ENCODE measurements at regions not wholly inside any gene's neighbourhood (a gene's known extent, or its start where the extent isn't known, plus 50 kb on each side); places are given as distances from the start of the nearest gene placed in this dataset.

- in situ Hi-C loops (cut with MboI; ENCODE audit: low pct_unique_long_range_greater_than_20kb in 2 of 9, low sequenced_read_pairs in 9 of 9, unreplicated experiment in 9 of 9) = no loop called here
Measured at GRCh38 chr5:160925281-160925680, 73.3 kb upstream of the ATP10B start.

GRCh38 chr5:160923936-160924710 lies 72.1 kb upstream of the ATP10B start:
- H3K4me3 ChIP-seq = no peak overlapping the region
- WGBS, 10 experiments = 17 to 90% (median 77%) methylated on average over 1 to 5 of the region's 6 CpGs; no CpG with 5 or more reads in 2 of the 10 experiments
- no peak overlapping the region for H3K27ac ChIP-seq
- H3K4me1 ChIP-seq (replicated peaks in 1 of 2) = peaks cover 0 to 13% of the 10 kb centered on the region in 2 donors
- ATAC-seq (replicated peaks in 6 of 8) = peak in 3 of 8 experiments; percentile 25 to 76 (median 31)
- in situ Hi-C loops (cut with MboI; ENCODE audit: low pct_unique_long_range_greater_than_20kb in 2 of 9, low sequenced_read_pairs in 9 of 9, unreplicated experiment in 9 of 9) = no loop called here

More at GRCh38 chr5:160925281-160925680, 73.3 kb upstream of the ATP10B start:
- Histone ChIP-seq H3K27ac (no peak overlapping the region), H3K4me1 (replicated peaks in 1 of 2) (peaks cover 0 to 15% of the 10 kb centered on the region in 2 donors), H3K4me3 (no peak overlapping the region)
- no peak for ATAC-seq (replicated peaks in 6 of 8)
- WGBS, 10 experiments = 2 to 96% (median 67%) methylated on average over 2 to 5 of the region's 6 CpGs; no CpG with 5 or more reads in 1 of the 10 experiments

- Histone ChIP-seq H3K4me3 (no peak overlapping the region), H3K4me1 (replicated peaks in 1 of 2) (peaks cover 0 to 13% of the 10 kb centered on the region in 2 donors), H3K27ac (no peak overlapping the region)
- 5 to 96% (median 65%) methylated on average over 2 to 7 of the region's 7 CpGs for WGBS, 10 experiments
- in situ Hi-C loops (cut with MboI; ENCODE audit: low pct_unique_long_range_greater_than_20kb in 2 of 9, low sequenced_read_pairs in 9 of 9, unreplicated experiment in 9 of 9) = no loop called here
- no peak for ATAC-seq (replicated peaks in 6 of 8)
Measured at GRCh38 chr5:160923411-160923810, 71.4 kb upstream of the ATP10B start.

- Histone ChIP-seq H3K27ac (no peak overlapping the region), H3K4me3 (no peak overlapping the region), H3K4me1 (replicated peaks in 1 of 2) (peaks cover 0 to 13% of the 10 kb centered on the region in 2 donors)
- WGBS, 10 experiments = 10 to 100% (median 63%) methylated on average over 1 to 2 of the region's 2 CpGs; no CpG with 5 or more reads in 2 of the 10 experiments
- ATAC-seq (replicated peaks in 6 of 8) = no peak
- in situ Hi-C loops (cut with MboI; ENCODE audit: low pct_unique_long_range_greater_than_20kb in 2 of 9, low sequenced_read_pairs in 9 of 9, unreplicated experiment in 9 of 9) = no loop called here
Measured at GRCh38 chr5:160922311-160922710, 70.3 kb upstream of the ATP10B start.

GRCh38 chr5:160921423-160922285 lies 69.6 kb upstream of the ATP10B start:
- no peak for ATAC-seq (replicated peaks in 6 of 8)
- H3K4me1 ChIP-seq (replicated peaks in 1 of 2) = peaks cover 0 to 6% of the 10 kb centered on the region in 2 donors
- H3K4me3 ChIP-seq = no peak overlapping the region
- no peak overlapping the region for H3K27ac ChIP-seq
- 42 to 95% (median 92%) methylated on average over 1 to 4 of the region's 4 CpGs; no CpG with 5 or more reads in 2 of the 10 experiments for WGBS, 10 experiments
- in situ Hi-C loops (cut with MboI; ENCODE audit: low pct_unique_long_range_greater_than_20kb in 2 of 9, low sequenced_read_pairs in 9 of 9, unreplicated experiment in 9 of 9) = no loop called here

GRCh38 chr5:160919626-160920025 lies 67.6 kb upstream of the ATP10B start:
- Histone ChIP-seq H3K27ac (no peak overlapping the region), H3K4me1 (replicated peaks in 1 of 2) (no peaks in the 10 kb centered on the region), H3K4me3 (no peak overlapping the region)
- no peak for ATAC-seq (replicated peaks in 6 of 8)
- WGBS, 10 experiments = 0 to 97% (median 82%) methylated on average over 1 to 8 of the region's 8 CpGs; no CpG with 5 or more reads in 1 of the 10 experiments
- in situ Hi-C loops (cut with MboI; ENCODE audit: low pct_unique_long_range_greater_than_20kb in 2 of 9, low sequenced_read_pairs in 9 of 9, unreplicated experiment in 9 of 9) = no loop called here

- Histone ChIP-seq H3K27ac (no peak overlapping the region), H3K4me1 (replicated peaks in 1 of 2) (no peaks in the 10 kb centered on the region), H3K4me3 (no peak overlapping the region)
- no peak for ATAC-seq (replicated peaks in 6 of 8)
- 0 to 100% (median 46%) methylated on average over 1 to 2 of the region's 2 CpGs; no CpG with 5 or more reads in 4 of the 10 experiments for WGBS, 10 experiments
- in situ Hi-C loops (cut with MboI; ENCODE audit: low pct_unique_long_range_greater_than_20kb in 2 of 9, low sequenced_read_pairs in 9 of 9, unreplicated experiment in 9 of 9) = no loop called here
Measured at GRCh38 chr5:160918386-160918785, 66.4 kb upstream of the ATP10B start.

GRCh38 chr5:160906090-160906489 lies 54.1 kb upstream of the ATP10B start:
- H3K4me3 ChIP-seq = no peak overlapping the region
- WGBS, 10 experiments = 0 to 91% (median 51%) methylated on average over 2 to 3 of the region's 3 CpGs; no CpG with 5 or more reads in 2 of the 10 experiments
- H3K4me1 ChIP-seq (replicated peaks in 1 of 2) = no peaks in the 10 kb centered on the region
- no peak overlapping the region for H3K27ac ChIP-seq
- in situ Hi-C loops (cut with MboI; ENCODE audit: low pct_unique_long_range_greater_than_20kb in 2 of 9, low sequenced_read_pairs in 9 of 9, unreplicated experiment in 9 of 9) = no loop called here
- no peak for ATAC-seq (replicated peaks in 6 of 8)

- 0 to 89% (median 77%) methylated on average over 1 of the region's 1 CpG; no CpG with 5 or more reads in 5 of the 10 experiments for WGBS, 10 experiments
- ATAC-seq (replicated peaks in 6 of 8) = no peak
- Histone ChIP-seq H3K4me3 (no peak overlapping the region), H3K27ac (no peak overlapping the region), H3K4me1 (replicated peaks in 1 of 2) (no peaks in the 10 kb centered on the region)
- in situ Hi-C loops (cut with MboI; ENCODE audit: low pct_unique_long_range_greater_than_20kb in 2 of 9, low sequenced_read_pairs in 9 of 9, unreplicated experiment in 9 of 9) = no loop called here
Measured at GRCh38 chr5:160905285-160905684, 53.3 kb upstream of the ATP10B start.

GRCh38 chr5:160904591-160904990 lies 52.6 kb upstream of the ATP10B start:
- H3K4me3 ChIP-seq = no peak overlapping the region
- 0 to 78% (median 65%) methylated on average over 2 to 3 of the region's 3 CpGs; no CpG with 5 or more reads in 3 of the 10 experiments for WGBS, 10 experiments
- in situ Hi-C loops (cut with MboI; ENCODE audit: low pct_unique_long_range_greater_than_20kb in 2 of 9, low sequenced_read_pairs in 9 of 9, unreplicated experiment in 9 of 9) = no loop called here
- ATAC-seq (replicated peaks in 6 of 8) = no peak
- no peak overlapping the region for H3K27ac ChIP-seq
- no peaks in the 10 kb centered on the region for H3K4me1 ChIP-seq (replicated peaks in 1 of 2)

GRCh38 chr5:160903551-160903950 lies 51.5 kb upstream of the ATP10B start:
- in situ Hi-C loops (cut with MboI; ENCODE audit: low pct_unique_long_range_greater_than_20kb in 2 of 9, low sequenced_read_pairs in 9 of 9, unreplicated experiment in 9 of 9) = no loop called here
- H3K4me3 ChIP-seq = no peak overlapping the region
- ATAC-seq (replicated peaks in 6 of 8) = no peak
- H3K4me1 ChIP-seq (replicated peaks in 1 of 2) = no peaks in the 10 kb centered on the region
- 0 to 33% methylated on average over 1 of the region's 1 CpG; no CpG with 5 or more reads in 8 of the 10 experiments for WGBS, 10 experiments
- no peak overlapping the region for H3K27ac ChIP-seq

- 0 to 88% (median 80%) methylated on average over 1 to 3 of the region's 3 CpGs; no CpG with 5 or more reads in 1 of the 10 experiments for WGBS, 10 experiments
- in situ Hi-C loops (cut with MboI; ENCODE audit: low pct_unique_long_range_greater_than_20kb in 2 of 9, low sequenced_read_pairs in 9 of 9, unreplicated experiment in 9 of 9) = no loop called here
- H3K27ac ChIP-seq = no peak overlapping the region
- no peak overlapping the region for H3K4me3 ChIP-seq
- no peaks in the 10 kb centered on the region for H3K4me1 ChIP-seq (replicated peaks in 1 of 2)
- no peak for ATAC-seq (replicated peaks in 6 of 8)
Measured at GRCh38 chr5:160903076-160903475, 51.1 kb upstream of the ATP10B start.

All from motor neuron (in vitro differentiated cells).